HG03039 (cell line): ENCODE measurements at regions not wholly inside any gene's neighbourhood (a gene's known extent, or its start where the extent isn't known, plus 50 kb on each side); places are given as distances from the start of the nearest gene placed in this dataset.
"Not testable (repeated sequence)": the region's sequence is repeated elsewhere in the genome, so short reads cannot be mapped to it uniquely, and the experiment has no call there.

Experiments used
- ATAC-seq: cut with Tn5 transposase; IDR thresholded peaks from one replicate; pipeline ENCODE4 v1.9.1; 2021; ENCODE audit warnings: mild to moderate bottlenecking, moderate library complexity; ENCODE audit not compliant: unreplicated experiment

GRCh38 chr2:234701841-234702240 is 205.0 kb upstream of the ARL4C start:
- ATAC-seq = no peak

GRCh38 chr2:234701421-234701820 is 204.5 kb upstream of the ARL4C start:
- ATAC-seq = no peak

- no peak for ATAC-seq
Measured at GRCh38 chr2:234699456-234699855, 202.6 kb upstream of the ARL4C start.

GRCh38 chr2:234697300-234697876 is 200.5 kb upstream of the ARL4C start:
- ATAC-seq = not testable (repeated sequence)

GRCh38 chr2:234695981-234696380 is 199.1 kb upstream of the ARL4C start:
- ATAC-seq = no peak

- ATAC-seq = no peak
Measured at GRCh38 chr2:234694244-234695013, 197.5 kb upstream of the ARL4C start.

- ATAC-seq = not testable (repeated sequence)
Measured at GRCh38 chr2:234693681-234694190, 196.9 kb upstream of the ARL4C start.

GRCh38 chr2:234693191-234693590 is 196.3 kb upstream of the ARL4C start:
- ATAC-seq = not testable (repeated sequence)

GRCh38 chr2:234691968-234692955 is 195.4 kb upstream of the ARL4C start:
- no peak for ATAC-seq

- ATAC-seq = no peak
Measured at GRCh38 chr2:234691214-234691575, 194.3 kb upstream of the ARL4C start.

- ATAC-seq = no peak
Measured at GRCh38 chr2:234690569-234691213, 193.8 kb upstream of the ARL4C start.

- no peak for ATAC-seq
Measured at GRCh38 chr2:234689911-234690379, 193.1 kb upstream of the ARL4C start.

- ATAC-seq = no peak
Measured at GRCh38 chr2:234687718-234688475, 191.0 kb upstream of the ARL4C start.

GRCh38 chr2:234686088-234686890 is 189.4 kb upstream of the ARL4C start:
- no peak for ATAC-seq

- ATAC-seq = no peak
Measured at GRCh38 chr2:234684466-234684865, 187.6 kb upstream of the ARL4C start.

- ATAC-seq = no peak
Measured at GRCh38 chr2:234683950-234684349, 187.1 kb upstream of the ARL4C start.

- ATAC-seq = no peak
Measured at GRCh38 chr2:234682492-234683228, 185.8 kb upstream of the ARL4C start.
